GM12878 (cell line): ENCODE measurements at regions not wholly inside any gene's neighbourhood (a gene's known extent, or its start where the extent isn't known, plus 50 kb on each side); places are given as distances from the start of the nearest gene placed in this dataset.

ENCODE experiments used
- ATAC-seq: fragments of 200-7000 bp; cut with Tn5 transposase; 3 replicates; pipeline ENCODE4 v1.9.1; 2020; ENCODE audit warnings: mild to moderate bottlenecking, moderate library complexity
- BruUV-seq: library from RNA; stranded (reverse); fragments of 400-500 nt; replicated peaks from 2 replicates; lab custom pipeline; 2021; lab: Mats Ljungman, UMichigan
- CTCF ChIA-PET: fragments of 300-600 bp; sonication (Branson Sonifier 250); formaldehyde crosslinking; extraction: SDS; loops from one replicate; lab custom pipeline; 2021; ENCODE audit warnings: inconsistent platforms; lab: Yijun Ruan, JAX
- POLR2A ChIA-PET: fragments of 350-600 bp; formaldehyde crosslinking; extraction: SDS; loops from one replicate; lab custom pipeline; 2021; ENCODE audit warnings: inconsistent platforms; lab: Charles Lee
- RAD21 ChIA-PET: fragments of 300-600 bp; sonication (Branson Sonifier 250); formaldehyde crosslinking; loops from one replicate; lab custom pipeline; 2023; ENCODE audit warnings: antibody characterized with exemption; ENCODE audit not compliant: unreplicated experiment; lab: Charles Lee
- SMC1A ChIA-PET: fragments of 300-600 bp; sonication (Branson Sonifier 250); formaldehyde crosslinking; loops from one replicate; lab custom pipeline; 2023; ENCODE audit not compliant: unreplicated experiment, uncharacterized antibody; lab: Charles Lee
- DNase-seq: peaks from one replicate; pipeline ENCODE4 v3.0.0-alpha.2; 2011; ENCODE audit warnings: low read depth, low spot score
- FAIRE-seq: peaks from 3 replicates; lab custom pipeline; 2011; peaks lifted over from hg19 to GRCh38; lab: Jason Lieb, UNC
- H2AFZ ChIP-seq: 2 replicates; pipeline ENCODE4 v1.6.0; 2011; ENCODE audit warnings: low read depth, low read length, control low read depth; ENCODE audit not compliant: control insufficient read depth
- H3K27ac ChIP-seq: 2 replicates; pipeline ENCODE4 v1.5.1; 2011; ENCODE audit warnings: control low read depth; ENCODE audit not compliant: control insufficient read depth, insufficient read depth
- H3K27me3 ChIP-seq, 2 experiments: replicated peaks in 1 of 2; 2 replicates each; pipeline versions ENCODE4 v1.6.0 to v1.6.1; 2011; ENCODE audit warnings: low read length in 1 of 2; ENCODE audit not compliant: control insufficient read depth in 2 of 2, insufficient read depth in 2 of 2
- H3K36me3 ChIP-seq, 2 experiments: 2 replicates each; pipeline ENCODE4 v1.5.1; 2011; ENCODE audit warnings: low read length in 1 of 2; ENCODE audit not compliant: control insufficient read depth in 2 of 2, insufficient read depth in 2 of 2
- H3K4me1 ChIP-seq: 2 replicates; pipeline ENCODE4 v1.6.1; 2011; ENCODE audit warnings: mild to moderate bottlenecking, low read length, moderate library complexity, mixed read lengths; ENCODE audit not compliant: control insufficient read depth, insufficient read depth
- H3K4me2 ChIP-seq: 2 replicates; pipeline ENCODE4 v1.6.0; 2011; ENCODE audit warnings: control low read depth; ENCODE audit not compliant: control insufficient read depth, insufficient read depth
- H3K4me3 ChIP-seq: fragments of 200-600 bp; sonication (generic); 2 replicates; pipeline ENCODE4 v1.5.1; 2016
- H3K79me2 ChIP-seq: 2 replicates; pipeline ENCODE4 v1.6.0; 2011; ENCODE audit warnings: low read length; ENCODE audit not compliant: control insufficient read depth, insufficient read depth
- H3K9ac ChIP-seq: 2 replicates; pipeline ENCODE4 v1.8.0; 2011; ENCODE audit warnings: low read length, control low read depth, mixed read lengths; ENCODE audit not compliant: control insufficient read depth, insufficient read depth
- H3K9me3 ChIP-seq: replicated peaks from 3 replicates; pipeline ENCODE4 v1.5.1; 2011; ENCODE audit warnings: mild to moderate bottlenecking, low read length; ENCODE audit not compliant: control insufficient read depth, insufficient read depth
- H4K20me1 ChIP-seq: 2 replicates; pipeline ENCODE4 v1.6.0; 2011; ENCODE audit not compliant: control insufficient read depth, insufficient read depth
- BMI1 ChIP-seq: fragments of 450-650 bp; IDR thresholded peaks from 2 replicates; pipeline ENCODE4 v1.6.1; 2016; ENCODE audit warnings: mild to moderate bottlenecking, moderate library complexity, borderline replicate concordance
- CEBPB ChIP-seq, 2 experiments: fragments of 150-350 bp in 1 of 2; IDR thresholded peaks; 2 replicates each; pipeline ENCODE4 v1.6.1; 2012 to 2014; ENCODE audit warnings: low read depth in 2 of 2, low read length in 2 of 2, borderline replicate concordance in 1 of 2, inconsistent platforms in 1 of 2
- IKZF1 ChIP-seq: fragments of 450-650 bp; conservative IDR thresholded peaks from 2 replicates; pipeline ENCODE4 v1.6.1; 2017; ENCODE audit warnings: antibody characterized with exemption, mild to moderate bottlenecking
- JUND ChIP-seq: IDR thresholded peaks from 2 replicates; pipeline ENCODE4 v1.6.1; 2012; ENCODE audit warnings: low read depth, mild to moderate bottlenecking, low read length, improper control_type of control experiment, moderate library complexity
- LARP7 ChIP-seq: fragments of 450-650 bp; IDR thresholded peaks from 2 replicates; pipeline ENCODE4 v1.6.1; 2017; ENCODE audit warnings: mild to moderate bottlenecking
- MTA2 ChIP-seq: fragments of 450-650 bp; IDR thresholded peaks from 2 replicates; pipeline ENCODE4 v1.6.1; 2016; ENCODE audit warnings: low read depth, mild to moderate bottlenecking, moderate library complexity
- SREBF2 ChIP-seq: IDR thresholded peaks from 2 replicates; pipeline ENCODE4 v1.6.1; 2012; ENCODE audit warnings: mild to moderate bottlenecking, low read length
- ZBED1 ChIP-seq: IDR thresholded peaks from 2 replicates; pipeline ENCODE4 v1.6.1; 2016; ENCODE audit warnings: borderline replicate concordance
- WGBS: methylation state at CpG from one replicate; pipeline ENCODE4 v1.1.6; 2016; ENCODE audit warnings: low lambda C conversion rate; ENCODE audit not compliant: insufficient replicate concordance, insufficient coverage; ENCODE audit errors: missing lambda C conversion rate; 5-methylcytosine and 5-hydroxymethylcytosine counted together
- in situ Hi-C: fragments of 300-500 bp; cut with MboI; formaldehyde crosslinking; loops from 9 replicates; pipeline ENCODE4 v1.14.3; 2018; ENCODE audit warnings: mixed read lengths
- intact Hi-C: fragments of 100-400 bp; cut with micrococcal nuclease; formaldehyde crosslinking; loops from one replicate; pipeline ENCODE4 v1.14.2; 2022; ENCODE audit not compliant: unreplicated experiment
- TF ChIP-seq, protein P1 (sequence below): fragments of 450-650 bp; formaldehyde crosslinking; IDR thresholded peaks from 2 replicates; pipeline ENCODE4 v1.4.0; 2022; ENCODE audit warnings: mild to moderate bottlenecking, moderate library complexity
- TF ChIP-seq, protein P2 (sequence below): fragments of 450-650 bp; IDR thresholded peaks from 2 replicates; pipeline ENCODE4 v1.6.1; 2016; ENCODE audit warnings: mild to moderate bottlenecking
- TF ChIP-seq, protein P3 (sequence below): fragments of 450-650 bp; conservative IDR thresholded peaks from 2 replicates; pipeline ENCODE4 v1.6.1; 2017; ENCODE audit warnings: mild to moderate bottlenecking, moderate library complexity
- TF ChIP-seq, protein P4 (sequence below): fragments of 450-650 bp; IDR thresholded peaks from 2 replicates; pipeline ENCODE4 v1.6.1; 2017; ENCODE audit warnings: antibody characterized with exemption, mild to moderate bottlenecking, moderate library complexity

DNA sequence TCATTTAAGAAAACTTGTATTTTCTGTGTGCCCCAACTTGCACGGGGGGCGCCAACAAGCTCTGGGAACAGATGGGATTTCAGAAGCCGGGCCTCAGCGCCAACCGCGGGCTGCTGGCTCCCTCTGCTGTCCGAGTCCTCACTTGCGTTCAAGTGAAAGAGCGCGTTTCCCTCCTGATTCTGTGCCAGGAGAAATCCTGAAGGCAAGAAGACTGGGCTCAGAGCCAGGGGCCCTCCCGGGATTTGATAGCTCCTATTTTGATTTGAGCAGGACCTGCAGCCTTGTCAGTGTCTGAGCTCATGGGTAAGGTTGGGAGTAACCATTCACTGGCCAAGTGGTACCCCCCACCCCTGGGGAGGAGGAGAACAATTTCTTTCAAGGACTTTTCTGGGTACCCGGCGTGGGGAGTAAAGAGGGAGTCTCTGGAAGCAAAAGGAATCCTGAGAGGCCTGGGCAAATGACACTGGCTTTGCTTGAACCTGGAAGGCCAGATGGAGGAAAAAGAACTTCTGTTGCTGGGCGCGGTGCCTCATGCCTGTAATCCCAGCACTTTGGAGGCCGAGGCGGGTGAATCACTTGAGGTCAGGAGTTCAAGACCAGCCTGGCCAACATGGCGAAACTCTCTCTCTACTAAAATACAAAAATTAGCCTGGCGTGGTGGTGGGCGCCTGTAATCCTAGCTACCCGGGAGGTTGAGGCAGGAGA lies 179.0 kb upstream of the RGS6 start (continued):
- TF ChIP-seq SREBF2: no peak

DNA sequence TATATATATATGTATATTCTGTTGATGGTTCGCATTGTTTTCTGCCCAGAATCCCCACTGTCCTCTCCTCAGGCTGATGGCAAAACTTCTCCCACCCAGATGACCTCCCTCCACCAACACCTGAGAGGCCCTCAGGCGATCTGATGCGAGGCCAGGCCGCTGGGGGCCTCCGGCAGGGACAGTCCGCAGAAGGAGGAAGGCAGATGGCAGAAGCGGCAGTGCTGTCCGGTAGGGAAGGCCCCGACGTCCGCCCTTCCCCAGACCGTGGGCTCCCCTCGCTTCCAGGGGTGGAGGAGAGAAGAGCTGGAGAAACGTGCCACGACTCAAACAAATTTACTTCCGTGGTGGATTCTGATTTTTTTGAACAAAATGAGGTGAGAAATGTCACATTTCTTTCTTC lies 178.3 kb upstream of the RGS6 start:
- Histone ChIP-seq H3K79me2 (no peaks in the 10 kb centered on the region), H3K36me3 (no peaks in the 10 kb centered on the region), H4K20me1 (no peaks in the 10 kb centered on the region), H2AFZ (no peak overlapping the region), H3K27me3 (no peaks in the 10 kb centered on the region), H3K4me3 (no peak overlapping the region), H3K4me1 (no peaks in the 10 kb centered on the region), H3K4me2 (no peak overlapping the region), H3K9ac (no peak overlapping the region), H3K9me3 (no peaks in the 10 kb centered on the region; the same call in 2 of the 3 replicates), H3K27ac (no peak overlapping the region)
- ChIA-PET SMC1A (interaction anchor here (1.3 to 11.5 kb wide), 8 partner anchors 11 to 649 kb away, joined by 5 to 230 read pairs (median 9); no protein-coding TSS in a partner anchor), RAD21 (interaction anchor here (2.1 to 5.4 kb wide), 5 partner anchors 11 to 618 kb away, joined by 6 to 56 read pairs (median 44); no protein-coding TSS in a partner anchor), POLR2A (interaction anchor here (0.6 kb wide), 1 partner anchor 101 kb away, joined by 3 read pairs; no protein-coding TSS in a partner anchor), CTCF (interaction anchor here (0.6 to 9.8 kb wide), 12 partner anchors 9 to 666 kb away, joined by 3 to 202 read pairs (median 6); no protein-coding TSS in a partner anchor)
- 64% methylated on average over 15 of the region's 16 CpGs for WGBS
- in situ Hi-C loops: loop anchor here (5.0 kb wide), 2 partner anchors 427 to 622 kb away; no protein-coding TSS in a partner anchor
- no peak for ATAC-seq
- DNase-seq: no peak
- no peak for FAIRE-seq
- no TSS peak for BruUV-seq
- intact Hi-C loops: loop anchor here (1.0 to 10.0 kb wide), 5 partner anchors 101 to 650 kb away; partner anchors contain the start of gene SIPA1L1
- no peak for TF ChIP-seq JUND
- TF ChIP-seq, protein P1, sequence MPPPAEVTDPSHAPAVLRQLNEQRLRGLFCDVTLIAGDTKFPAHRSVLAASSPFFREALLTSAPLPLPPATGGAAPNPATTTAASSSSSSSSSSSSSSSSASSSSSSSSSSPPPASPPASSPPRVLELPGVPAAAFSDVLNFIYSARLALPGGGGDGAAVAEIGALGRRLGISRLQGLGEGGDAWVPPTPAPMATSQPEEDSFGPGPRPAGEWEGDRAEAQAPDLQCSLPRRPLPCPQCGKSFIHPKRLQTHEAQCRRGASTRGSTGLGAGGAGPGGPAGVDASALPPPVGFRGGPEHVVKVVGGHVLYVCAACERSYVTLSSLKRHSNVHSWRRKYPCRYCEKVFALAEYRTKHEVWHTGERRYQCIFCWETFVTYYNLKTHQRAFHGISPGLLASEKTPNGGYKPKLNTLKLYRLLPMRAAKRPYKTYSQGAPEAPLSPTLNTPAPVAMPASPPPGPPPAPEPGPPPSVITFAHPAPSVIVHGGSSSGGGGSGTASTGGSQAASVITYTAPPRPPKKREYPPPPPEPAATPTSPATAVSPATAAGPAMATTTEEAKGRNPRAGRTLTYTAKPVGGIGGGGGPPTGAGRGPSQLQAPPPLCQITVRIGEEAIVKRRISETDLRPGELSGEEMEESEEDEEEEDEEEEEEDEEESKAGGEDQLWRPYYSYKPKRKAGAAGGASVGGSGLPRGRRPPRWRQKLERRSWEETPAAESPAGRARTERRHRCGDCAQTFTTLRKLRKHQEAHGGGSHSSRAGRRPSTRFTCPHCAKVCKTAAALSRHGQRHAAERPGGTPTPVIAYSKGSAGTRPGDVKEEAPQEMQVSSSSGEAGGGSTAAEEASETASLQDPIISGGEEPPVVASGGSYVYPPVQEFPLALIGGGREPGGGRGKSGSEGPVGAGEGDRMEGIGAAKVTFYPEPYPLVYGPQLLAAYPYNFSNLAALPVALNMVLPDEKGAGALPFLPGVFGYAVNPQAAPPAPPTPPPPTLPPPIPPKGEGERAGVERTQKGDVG (CRISPR knock-in tag): no peak
- TF ChIP-seq BMI1: no peak
- TF ChIP-seq MTA2: no peak
- TF ChIP-seq ZBED1: no peak
- TF ChIP-seq, protein P2, sequence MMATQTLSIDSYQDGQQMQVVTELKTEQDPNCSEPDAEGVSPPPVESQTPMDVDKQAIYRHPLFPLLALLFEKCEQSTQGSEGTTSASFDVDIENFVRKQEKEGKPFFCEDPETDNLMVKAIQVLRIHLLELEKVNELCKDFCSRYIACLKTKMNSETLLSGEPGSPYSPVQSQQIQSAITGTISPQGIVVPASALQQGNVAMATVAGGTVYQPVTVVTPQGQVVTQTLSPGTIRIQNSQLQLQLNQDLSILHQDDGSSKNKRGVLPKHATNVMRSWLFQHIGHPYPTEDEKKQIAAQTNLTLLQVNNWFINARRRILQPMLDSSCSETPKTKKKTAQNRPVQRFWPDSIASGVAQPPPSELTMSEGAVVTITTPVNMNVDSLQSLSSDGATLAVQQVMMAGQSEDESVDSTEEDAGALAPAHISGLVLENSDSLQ: no peak
- TF ChIP-seq, protein P3, sequence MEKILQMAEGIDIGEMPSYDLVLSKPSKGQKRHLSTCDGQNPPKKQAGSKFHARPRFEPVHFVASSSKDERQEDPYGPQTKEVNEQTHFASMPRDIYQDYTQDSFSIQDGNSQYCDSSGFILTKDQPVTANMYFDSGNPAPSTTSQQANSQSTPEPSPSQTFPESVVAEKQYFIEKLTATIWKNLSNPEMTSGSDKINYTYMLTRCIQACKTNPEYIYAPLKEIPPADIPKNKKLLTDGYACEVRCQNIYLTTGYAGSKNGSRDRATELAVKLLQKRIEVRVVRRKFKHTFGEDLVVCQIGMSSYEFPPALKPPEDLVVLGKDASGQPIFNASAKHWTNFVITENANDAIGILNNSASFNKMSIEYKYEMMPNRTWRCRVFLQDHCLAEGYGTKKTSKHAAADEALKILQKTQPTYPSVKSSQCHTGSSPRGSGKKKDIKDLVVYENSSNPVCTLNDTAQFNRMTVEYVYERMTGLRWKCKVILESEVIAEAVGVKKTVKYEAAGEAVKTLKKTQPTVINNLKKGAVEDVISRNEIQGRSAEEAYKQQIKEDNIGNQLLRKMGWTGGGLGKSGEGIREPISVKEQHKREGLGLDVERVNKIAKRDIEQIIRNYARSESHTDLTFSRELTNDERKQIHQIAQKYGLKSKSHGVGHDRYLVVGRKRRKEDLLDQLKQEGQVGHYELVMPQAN: no peak
- no peak for TF ChIP-seq CEBPB (IDR thresholded peaks at IDR 0.05; ENCODE audit: borderline replicate concordance in 1 of 2, low read depth in 2 of 2, low read length in 2 of 2)
- TF ChIP-seq LARP7: no peak
- TF ChIP-seq IKZF1: no peak
- TF ChIP-seq, protein P4, sequence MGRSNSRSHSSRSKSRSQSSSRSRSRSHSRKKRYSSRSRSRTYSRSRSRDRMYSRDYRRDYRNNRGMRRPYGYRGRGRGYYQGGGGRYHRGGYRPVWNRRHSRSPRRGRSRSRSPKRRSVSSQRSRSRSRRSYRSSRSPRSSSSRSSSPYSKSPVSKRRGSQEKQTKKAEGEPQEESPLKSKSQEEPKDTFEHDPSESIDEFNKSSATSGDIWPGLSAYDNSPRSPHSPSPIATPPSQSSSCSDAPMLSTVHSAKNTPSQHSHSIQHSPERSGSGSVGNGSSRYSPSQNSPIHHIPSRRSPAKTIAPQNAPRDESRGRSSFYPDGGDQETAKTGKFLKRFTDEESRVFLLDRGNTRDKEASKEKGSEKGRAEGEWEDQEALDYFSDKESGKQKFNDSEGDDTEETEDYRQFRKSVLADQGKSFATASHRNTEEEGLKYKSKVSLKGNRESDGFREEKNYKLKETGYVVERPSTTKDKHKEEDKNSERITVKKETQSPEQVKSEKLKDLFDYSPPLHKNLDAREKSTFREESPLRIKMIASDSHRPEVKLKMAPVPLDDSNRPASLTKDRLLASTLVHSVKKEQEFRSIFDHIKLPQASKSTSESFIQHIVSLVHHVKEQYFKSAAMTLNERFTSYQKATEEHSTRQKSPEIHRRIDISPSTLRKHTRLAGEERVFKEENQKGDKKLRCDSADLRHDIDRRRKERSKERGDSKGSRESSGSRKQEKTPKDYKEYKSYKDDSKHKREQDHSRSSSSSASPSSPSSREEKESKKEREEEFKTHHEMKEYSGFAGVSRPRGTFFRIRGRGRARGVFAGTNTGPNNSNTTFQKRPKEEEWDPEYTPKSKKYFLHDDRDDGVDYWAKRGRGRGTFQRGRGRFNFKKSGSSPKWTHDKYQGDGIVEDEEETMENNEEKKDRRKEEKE: no peak
